MM.1S (cell line): ENCODE measurements at regions not wholly inside any gene's neighbourhood (a gene's known extent, or its start where the extent isn't known, plus 50 kb on each side); places are given as distances from the start of the nearest gene placed in this dataset.

Source experiments
- EZH2 ChIP-seq: fragments of 300-600 bp; sonication (generic); optimal IDR thresholded peaks from 2 replicates; pipeline ENCODE3; 2017; ENCODE audit warnings: low read depth, mild to moderate bottlenecking, antibody characterized with exemption, low read length, mixed read lengths
- EZH2phosphoT487 ChIP-seq: fragments of 300-600 bp; sonication (generic); IDR thresholded peaks from 2 replicates; pipeline ENCODE4 v1.6.1; 2018; ENCODE audit warnings: antibody characterized with exemption, low read length
- TF ChIP-seq, protein P1 (sequence below): fragments of 300-600 bp; sonication (generic); IDR thresholded peaks from 2 replicates; pipeline ENCODE4 v1.5.1; 2016; ENCODE audit warnings: antibody characterized with exemption, low read length, mixed read lengths

DNA sequence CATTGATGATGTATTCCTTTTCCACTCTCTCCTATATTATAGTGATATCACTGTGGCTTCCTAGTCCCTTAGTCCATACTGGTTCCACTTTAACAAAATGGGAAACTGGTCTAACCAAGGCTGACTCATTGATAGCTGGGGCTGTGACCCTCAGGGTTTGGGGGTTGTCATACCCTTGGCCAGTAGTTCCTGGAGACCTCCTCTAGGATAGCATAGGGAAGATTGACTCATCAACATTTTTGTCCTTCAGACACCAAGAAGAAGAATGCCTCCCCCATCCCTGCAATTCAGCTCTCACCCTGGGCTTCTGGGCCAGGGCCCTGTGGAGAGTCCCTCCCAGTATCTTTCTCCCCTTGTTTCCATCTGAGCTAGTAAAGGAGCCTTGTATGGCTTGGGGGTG, 68.8 kb upstream of the PRPS1 start:
- TF ChIP-seq, protein P1, sequence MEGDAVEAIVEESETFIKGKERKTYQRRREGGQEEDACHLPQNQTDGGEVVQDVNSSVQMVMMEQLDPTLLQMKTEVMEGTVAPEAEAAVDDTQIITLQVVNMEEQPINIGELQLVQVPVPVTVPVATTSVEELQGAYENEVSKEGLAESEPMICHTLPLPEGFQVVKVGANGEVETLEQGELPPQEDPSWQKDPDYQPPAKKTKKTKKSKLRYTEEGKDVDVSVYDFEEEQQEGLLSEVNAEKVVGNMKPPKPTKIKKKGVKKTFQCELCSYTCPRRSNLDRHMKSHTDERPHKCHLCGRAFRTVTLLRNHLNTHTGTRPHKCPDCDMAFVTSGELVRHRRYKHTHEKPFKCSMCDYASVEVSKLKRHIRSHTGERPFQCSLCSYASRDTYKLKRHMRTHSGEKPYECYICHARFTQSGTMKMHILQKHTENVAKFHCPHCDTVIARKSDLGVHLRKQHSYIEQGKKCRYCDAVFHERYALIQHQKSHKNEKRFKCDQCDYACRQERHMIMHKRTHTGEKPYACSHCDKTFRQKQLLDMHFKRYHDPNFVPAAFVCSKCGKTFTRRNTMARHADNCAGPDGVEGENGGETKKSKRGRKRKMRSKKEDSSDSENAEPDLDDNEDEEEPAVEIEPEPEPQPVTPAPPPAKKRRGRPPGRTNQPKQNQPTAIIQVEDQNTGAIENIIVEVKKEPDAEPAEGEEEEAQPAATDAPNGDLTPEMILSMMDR: no peak
- TF ChIP-seq EZH2 (no peak), EZH2phosphoT487 (no peak)
